Activated CD8-positive, alpha-beta memory T cell treated with anti-CD3 and anti-CD28 coated beads for 36 hours (primary cell): ENCODE measurements at regions not wholly inside any gene's neighbourhood (a gene's known extent, or its start where the extent isn't known, plus 50 kb on each side); places are given as distances from the start of the nearest gene placed in this dataset.
"Not testable (repeated sequence)": the region's sequence is repeated elsewhere in the genome, so short reads cannot be mapped to it uniquely, and the experiment has no call there.

Source experiments
- CTCF ChIA-PET: fragments of 350-600 bp; sonication (Branson Sonifier 250); formaldehyde crosslinking; loops from one replicate; lab custom pipeline; 2021; ENCODE audit warnings: antibody characterized with exemption; lab: Charles Lee
- POLR2A ChIA-PET: fragments of 350-600 bp; sonication (Branson Sonifier 250); formaldehyde crosslinking; loops from one replicate; lab custom pipeline; 2021; ENCODE audit warnings: antibody characterized with exemption; lab: Charles Lee

- ChIA-PET POLR2A (no interaction called here), CTCF (no interaction called here)
Measured at GRCh38 chr9:79061752-79062616, 509.8 kb upstream of the TLE4 start.

GRCh38 chr9:79073201-79073600 lies 498.6 kb upstream of the TLE4 start:
- ChIA-PET CTCF (no interaction called here), POLR2A (no interaction called here)

DNA sequence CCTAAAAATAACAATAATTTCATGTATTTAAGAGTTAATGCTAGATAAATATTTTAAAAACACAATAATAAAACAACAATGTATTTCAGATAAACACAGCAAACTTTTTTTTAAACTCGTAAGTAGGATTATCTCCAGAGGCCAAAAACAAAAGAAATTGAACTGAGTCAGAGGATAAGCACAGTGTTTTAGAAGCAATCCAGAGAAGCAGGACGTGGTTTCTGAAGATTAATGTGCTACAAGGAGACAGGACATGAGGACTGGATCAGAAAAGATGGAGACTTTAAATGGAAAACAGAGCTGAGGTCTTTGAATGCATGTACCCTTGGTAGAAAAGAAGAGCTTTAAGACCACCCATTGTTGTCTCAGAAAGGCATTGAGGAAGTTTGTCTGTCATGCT lies 491.2 kb upstream of the TLE4 start:
- POLR2A ChIA-PET: no interaction called here
- CTCF ChIA-PET: no interaction called here

DNA sequence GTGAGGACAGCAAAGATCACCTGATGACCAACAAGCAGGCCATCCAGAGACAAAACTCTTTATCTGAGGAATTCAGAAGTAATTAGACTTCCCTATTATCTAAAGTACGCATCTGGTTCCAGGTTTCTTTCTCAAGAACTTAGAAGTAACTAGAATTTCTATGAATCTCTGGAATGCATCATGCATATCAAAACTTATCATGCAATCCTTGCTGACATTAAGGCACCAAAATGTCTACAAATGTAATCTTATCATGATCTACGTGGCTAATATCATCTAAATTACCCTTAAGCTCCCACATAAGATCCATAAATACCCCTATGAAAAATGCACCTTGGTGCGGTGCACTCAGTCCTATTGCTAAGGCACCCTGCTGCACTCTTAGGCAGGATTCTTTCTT lies 488.1 kb upstream of the TLE4 start:
- ChIA-PET CTCF (no interaction called here), POLR2A (no interaction called here)

DNA sequence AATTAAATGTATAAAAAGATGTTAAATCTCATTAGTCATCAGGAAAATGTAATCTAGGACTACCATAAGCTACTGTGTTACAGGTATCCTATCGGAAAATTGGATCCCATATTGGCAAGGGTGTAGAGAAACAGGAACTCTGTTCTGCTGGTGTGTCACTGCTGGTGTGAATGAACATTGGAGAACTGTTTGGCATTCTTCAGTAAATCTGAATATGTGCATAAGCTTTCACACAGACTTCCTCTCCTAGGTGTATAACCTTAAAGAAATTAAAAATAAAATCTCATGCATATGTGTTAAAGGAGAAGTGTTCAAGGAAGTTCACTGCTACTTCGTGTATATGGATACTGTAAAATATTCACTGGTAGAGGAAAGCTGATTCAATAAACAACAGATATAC lies 484.6 kb upstream of the TLE4 start:
- ChIA-PET POLR2A (no interaction called here), CTCF (no interaction called here)

DNA sequence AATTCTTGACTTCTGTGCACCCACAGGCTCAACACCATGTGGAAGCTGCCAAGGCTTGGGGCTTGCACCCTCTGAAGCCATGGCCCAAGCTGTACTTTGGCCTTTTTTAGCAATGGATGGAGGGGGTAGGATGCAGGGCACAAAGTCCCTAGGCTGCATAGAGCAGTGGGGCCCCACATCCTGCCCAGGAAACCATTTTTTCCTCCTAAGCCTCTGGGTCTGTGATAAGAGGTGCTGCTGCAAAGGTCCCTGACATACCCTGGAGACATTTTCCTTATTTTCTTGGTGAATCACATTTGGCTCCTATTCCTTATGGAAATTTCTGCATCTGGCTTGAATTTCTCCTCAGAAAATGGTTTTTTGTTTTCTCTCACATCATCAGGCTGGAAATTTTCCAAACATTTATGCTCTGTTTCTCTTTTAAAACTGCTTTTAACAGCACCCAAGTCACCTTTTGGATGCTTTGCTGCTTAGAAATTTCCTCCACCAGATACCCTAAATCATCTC lies 482.7 kb upstream of the TLE4 start:
- POLR2A ChIA-PET: no interaction called here
- CTCF ChIA-PET: no interaction called here

GRCh38 chr9:79089851-79090250 lies 481.9 kb upstream of the TLE4 start:
- POLR2A ChIA-PET, CTCF ChIA-PET: not testable (repeated sequence)

- POLR2A ChIA-PET: not testable (repeated sequence)
Measured at GRCh38 chr9:79103257-79103656, 468.5 kb upstream of the TLE4 start.

GRCh38 chr9:79104216-79104615 lies 467.5 kb upstream of the TLE4 start:
- ChIA-PET CTCF (no interaction called here), POLR2A (no interaction called here)

More at GRCh38 chr9:79103257-79103656, 468.5 kb upstream of the TLE4 start:
- CTCF ChIA-PET: not testable (repeated sequence)

DNA sequence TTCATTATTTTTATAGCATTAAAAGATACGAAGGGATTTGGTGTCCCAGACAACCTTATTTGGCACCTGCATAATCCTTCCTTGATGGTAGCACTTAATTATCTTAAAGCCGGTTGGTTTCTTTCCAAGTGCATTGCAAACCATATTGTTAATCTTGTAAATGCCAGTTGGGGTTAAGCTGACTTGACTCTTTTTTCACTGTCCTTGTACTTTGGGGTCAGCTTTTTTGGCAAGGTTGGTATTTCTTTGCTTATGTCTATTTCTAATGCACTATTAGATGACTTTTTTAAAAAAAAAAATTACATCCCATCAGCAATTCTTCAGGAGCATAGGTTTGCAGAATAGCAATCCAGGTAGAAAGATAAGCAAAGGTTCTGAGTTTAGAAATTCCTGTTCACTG lies 466.8 kb upstream of the TLE4 start:
- CTCF ChIA-PET: no interaction called here
- POLR2A ChIA-PET: no interaction called here

DNA sequence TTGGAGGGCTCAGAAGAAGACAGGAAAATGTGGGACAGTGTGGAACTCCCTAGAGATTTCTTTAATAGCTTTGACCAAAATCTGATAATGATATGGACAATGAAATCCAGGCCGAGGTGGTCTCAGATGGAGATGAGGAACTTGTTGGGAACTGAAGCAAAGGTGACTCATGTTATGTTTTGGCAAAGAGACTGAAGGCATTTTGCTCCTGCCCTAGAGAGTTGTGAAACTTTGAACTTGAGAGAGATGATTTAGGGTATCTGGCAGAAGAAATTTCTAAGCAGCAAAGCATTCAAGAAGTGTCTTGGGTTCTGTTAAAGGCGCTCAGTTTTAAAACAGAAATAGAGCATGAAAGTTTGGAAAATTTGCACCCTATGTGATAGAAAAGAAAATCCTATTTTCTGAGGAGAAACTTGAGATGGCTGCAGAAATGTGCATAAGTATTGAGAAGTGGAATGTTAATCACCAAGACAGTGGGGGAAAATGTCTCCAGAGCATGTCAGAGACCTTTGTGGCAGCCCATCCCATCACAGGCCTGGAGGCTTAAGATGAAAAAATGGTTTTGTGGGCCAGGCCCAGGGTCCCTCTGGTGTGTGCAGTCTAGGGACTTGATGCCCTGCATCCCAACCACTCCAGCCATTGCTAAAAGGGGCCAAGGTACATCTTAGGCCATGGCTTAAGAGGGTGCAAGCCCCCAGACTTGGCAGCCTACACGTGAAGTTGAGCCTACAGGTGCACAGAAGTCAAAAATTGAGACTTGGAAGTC lies 463.7 kb upstream of the TLE4 start:
- POLR2A ChIA-PET: no interaction called here
- CTCF ChIA-PET: no interaction called here

- CTCF ChIA-PET: no interaction called here
- POLR2A ChIA-PET: no interaction called here
Measured at GRCh38 chr9:79111653-79112052, 460.1 kb upstream of the TLE4 start.

DNA sequence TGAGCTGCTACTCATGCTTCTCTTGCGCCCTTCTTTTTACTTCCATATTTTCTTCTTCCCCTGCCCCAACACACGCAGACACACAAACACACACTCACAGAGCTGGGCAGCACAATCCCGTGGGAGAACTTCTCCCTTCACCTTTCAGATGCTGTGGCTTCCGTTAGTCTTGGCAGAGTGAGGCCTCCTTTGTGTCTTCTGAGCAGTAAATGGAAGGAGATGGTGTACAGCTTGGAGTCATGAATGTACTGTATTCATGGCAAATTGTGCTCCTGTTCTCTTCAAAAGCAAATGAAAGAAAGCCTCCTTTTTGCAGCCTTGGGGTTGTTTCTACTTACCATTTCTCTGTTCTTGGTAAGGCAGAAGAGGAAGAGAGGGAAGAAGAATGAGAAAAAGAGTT lies 456.6 kb upstream of the TLE4 start:
- ChIA-PET POLR2A (no interaction called here), CTCF (no interaction called here)

DNA sequence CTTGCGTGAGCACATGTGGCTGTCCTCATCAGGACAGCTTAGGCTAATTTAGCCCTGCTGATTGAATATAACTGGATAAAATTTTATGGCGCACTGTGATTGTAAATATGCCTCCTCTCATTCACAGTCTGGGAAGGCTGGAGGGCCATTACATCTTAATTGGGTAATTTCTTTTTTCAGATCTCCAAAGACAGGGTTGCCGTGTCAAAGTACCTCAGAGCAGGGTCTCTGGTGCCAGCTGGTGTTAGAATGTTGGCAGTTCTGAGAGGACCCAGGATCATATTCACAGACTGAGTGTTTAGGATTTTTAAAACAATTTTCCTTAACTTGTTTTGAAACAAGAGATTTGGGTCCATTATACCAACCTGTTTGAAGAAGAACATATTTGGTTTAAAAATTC lies 455.7 kb upstream of the TLE4 start:
- POLR2A ChIA-PET: no interaction called here
- CTCF ChIA-PET: no interaction called here

- POLR2A ChIA-PET: no interaction called here
Measured at GRCh38 chr9:79116709-79117108, 455.1 kb upstream of the TLE4 start.

DNA sequence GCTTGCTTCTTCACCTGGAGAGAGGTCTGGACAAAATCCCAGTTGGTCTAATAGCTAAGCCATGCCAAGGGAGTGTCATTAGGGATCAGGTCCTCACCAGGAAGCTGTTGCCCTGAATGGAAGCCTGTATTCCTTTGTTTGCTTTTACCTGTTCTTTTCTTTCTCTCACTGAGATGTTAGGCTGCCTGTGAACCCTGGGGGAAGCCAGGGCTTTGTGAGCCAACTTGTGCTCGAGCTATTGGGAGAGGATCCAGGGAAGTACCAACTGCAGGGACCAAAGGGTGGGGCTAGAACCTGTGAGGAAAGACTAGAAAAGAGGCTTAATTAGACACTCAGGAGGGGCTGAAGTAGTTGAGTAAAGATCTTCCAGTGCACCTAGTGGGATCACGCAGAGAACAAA lies 451.2 kb upstream of the TLE4 start:
- POLR2A ChIA-PET: no interaction called here
- CTCF ChIA-PET: interaction anchor here (0.6 kb wide), 1 partner anchor 704 kb away, joined by 4 read pairs; no protein-coding TSS in a partner anchor

More at GRCh38 chr9:79116709-79117108, 455.1 kb upstream of the TLE4 start:
- CTCF ChIA-PET: no interaction called here

- CTCF ChIA-PET: interaction anchor here (0.6 kb wide), 1 partner anchor 705 kb away, joined by 4 read pairs; no protein-coding TSS in a partner anchor
- POLR2A ChIA-PET: no interaction called here
Measured at GRCh38 chr9:79120941-79121340, 450.8 kb upstream of the TLE4 start.

DNA sequence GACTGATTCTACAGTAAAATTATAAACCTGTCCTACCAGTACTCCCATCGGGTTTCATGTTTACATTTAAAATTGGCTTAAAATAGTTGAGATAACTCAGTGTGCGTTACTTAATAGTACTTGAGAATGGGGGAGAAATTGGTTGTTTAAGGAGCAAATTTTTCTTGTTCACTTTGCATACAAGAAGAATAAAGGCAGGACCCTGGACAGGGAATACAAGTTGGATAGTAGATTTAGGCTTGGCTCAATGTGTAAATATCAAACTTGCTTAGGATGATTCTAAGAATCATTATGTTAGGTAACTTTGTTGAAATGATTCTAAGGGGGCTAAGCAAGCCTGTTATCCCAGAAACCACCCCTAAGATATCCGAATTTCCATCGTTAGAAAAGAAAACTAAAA lies 448.4 kb upstream of the TLE4 start:
- ChIA-PET POLR2A (no interaction called here), CTCF (no interaction called here)

- ChIA-PET CTCF (interaction anchor here (0.6 kb wide), 1 partner anchor 103 kb away, joined by 3 read pairs; no protein-coding TSS in a partner anchor), POLR2A (no interaction called here)
Measured at GRCh38 chr9:79127661-79128060, 444.1 kb upstream of the TLE4 start.

DNA sequence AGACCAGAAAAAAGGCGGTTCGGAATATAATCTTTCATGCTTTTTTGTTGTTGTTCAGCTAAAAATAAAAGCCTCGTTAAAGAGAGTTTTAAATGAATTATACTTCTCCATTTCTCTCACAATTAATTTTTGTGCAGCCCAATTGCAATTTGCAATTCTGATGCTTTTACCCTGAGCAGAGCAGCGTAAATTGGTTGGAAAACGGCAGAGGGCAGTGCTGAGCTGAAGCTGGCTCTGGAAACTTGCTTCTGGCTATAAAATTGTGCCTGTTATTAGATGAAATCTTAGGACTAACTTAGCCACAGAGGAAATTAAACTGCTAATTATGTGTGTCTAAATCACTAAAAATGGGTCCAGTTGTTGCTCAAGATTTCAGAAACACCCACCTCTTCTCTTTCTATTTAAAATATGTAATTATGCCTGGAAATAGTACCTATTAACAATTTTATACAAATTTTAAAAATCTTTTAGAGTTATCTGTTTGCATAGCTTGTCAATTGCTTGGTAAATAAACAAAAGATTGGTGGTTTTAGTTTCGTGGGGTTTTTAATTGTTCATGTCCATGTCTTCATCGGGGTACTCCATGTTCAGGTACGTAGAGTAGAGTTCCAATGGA lies 441.8 kb upstream of the TLE4 start:
- ChIA-PET CTCF (no interaction called here), POLR2A (no interaction called here)
